ENCODE measurements at regions not wholly inside any gene's neighbourhood (a gene's known extent, or its start where the extent isn't known, plus 50 kb on each side); places are given as distances from the start of the nearest gene placed in this dataset.

- DNase-seq (no peak), ATAC-seq (ENCODE audit: low read depth) (no peak)
- no peaks in the 10 kb centered on the region for H3K9me3 Mint-ChIP-seq (ENCODE audit: insufficient read depth)
- no peak for TF ChIP-seq CTCF (IDR thresholded peaks at IDR 0.05)
- ChIA-PET CTCF (no interaction called here), POLR2A (no interaction called here)
- H3K4me3 Mint-ChIP-seq: no peak overlapping the region
- H3K4me3 ChIP-seq (ENCODE audit: control extremely low read depth in 1 of 5, extremely low read depth in 1 of 5, insufficient read depth in 1 of 5, low read depth in 2 of 5, low read length in 4 of 5): no peak overlapping the region
- H2AFZ ChIP-seq (ENCODE audit: insufficient read depth, low read depth, low read length, poor library complexity, severe bottlenecking): no peak overlapping the region
- WGBS (ENCODE audit: insufficient coverage): no CpG with 5 or more reads among the region's 3 CpGs
- H3K4me2 ChIP-seq (replicated peaks; ENCODE audit: low read depth, low read length, poor library complexity, severe bottlenecking): no peak overlapping the region
- no peaks in the 10 kb centered on the region for H3K4me1 ChIP-seq (ENCODE audit: control insufficient read depth in 2 of 2, insufficient read depth in 2 of 2, low read length in 2 of 2)
- H3K27me3 ChIP-seq (replicated peaks in 1 of 4; ENCODE audit: control extremely low read depth in 1 of 4, control insufficient read depth in 3 of 4, insufficient read depth in 4 of 4, low read length in 3 of 4): no peaks in the 10 kb centered on the region
- intact Hi-C loops (cut with micrococcal nuclease): no loop called here
- no peak overlapping the region for H3K27ac ChIP-seq (ENCODE audit: low read length in 2 of 2)
- H3K9ac ChIP-seq (ENCODE audit: low read length): no peak overlapping the region
- no peak overlapping the region for H3K27ac Mint-ChIP-seq
- H3K27me3 Mint-ChIP-seq: no peaks in the 10 kb centered on the region
- H3K79me2 ChIP-seq (ENCODE audit: control insufficient read depth, insufficient read depth, low read length): no peaks in the 10 kb centered on the region
- H3K36me3 ChIP-seq (replicated peaks in 1 of 2; ENCODE audit: control extremely low read depth in 1 of 2, control insufficient read depth in 1 of 2, extremely low read depth in 1 of 2, insufficient read depth in 2 of 2, low read length in 1 of 2): no peaks in the 10 kb centered on the region
- no peaks in the 10 kb centered on the region for H3K9me3 ChIP-seq (ENCODE audit: control extremely low read depth in 1 of 3, control insufficient read depth in 2 of 3, insufficient read depth in 1 of 3, low read length in 2 of 3)
- H4K20me1 ChIP-seq (ENCODE audit: control insufficient read depth, insufficient read depth, low read length, poor library complexity, severe bottlenecking): no peaks in the 10 kb centered on the region
- H3K4me1 Mint-ChIP-seq: no peaks in the 10 kb centered on the region
Measured at GRCh38 chrX:139141370-139141769, 389.2 kb upstream of the F9 start.

GRCh38 chrX:139134316-139134715 lies 396.2 kb upstream of the F9 start:
- no peak for ATAC-seq (ENCODE audit: low read depth)
- TF ChIP-seq CTCF (IDR thresholded peaks at IDR 0.05) (no peak), EZH2 (IDR thresholded peaks at IDR 0.05; ENCODE audit: borderline replicate concordance, insufficient read depth, low read depth, low read length, poor library complexity, severe bottlenecking) (no peak)
- H3K27me3 Mint-ChIP-seq: no peaks in the 10 kb centered on the region
- Histone ChIP-seq H3K4me1 (ENCODE audit: control insufficient read depth in 2 of 2, insufficient read depth in 2 of 2, low read length in 2 of 2) (no peaks in the 10 kb centered on the region), H3K4me2 (replicated peaks; ENCODE audit: low read depth, low read length, poor library complexity, severe bottlenecking) (no peak overlapping the region), H3K9me3 (ENCODE audit: control extremely low read depth in 1 of 3, control insufficient read depth in 2 of 3, insufficient read depth in 1 of 3, low read length in 2 of 3) (no peaks in the 10 kb centered on the region), H2AFZ (ENCODE audit: insufficient read depth, low read depth, low read length, poor library complexity, severe bottlenecking) (no peak overlapping the region), H3K4me3 (ENCODE audit: control extremely low read depth in 1 of 5, extremely low read depth in 1 of 5, insufficient read depth in 1 of 5, low read depth in 2 of 5, low read length in 4 of 5) (no peak overlapping the region), H3K27me3 (replicated peaks in 1 of 4; ENCODE audit: control extremely low read depth in 1 of 4, control insufficient read depth in 3 of 4, insufficient read depth in 4 of 4, low read length in 3 of 4) (no peaks in the 10 kb centered on the region), H3K79me2 (ENCODE audit: control insufficient read depth, insufficient read depth, low read length) (no peaks in the 10 kb centered on the region), H4K20me1 (ENCODE audit: control insufficient read depth, insufficient read depth, low read length, poor library complexity, severe bottlenecking) (no peaks in the 10 kb centered on the region), H3K9ac (ENCODE audit: low read length) (no peak overlapping the region), H3K27ac (ENCODE audit: low read length in 2 of 2) (no peak overlapping the region), H3K36me3 (replicated peaks in 1 of 2; ENCODE audit: control extremely low read depth in 1 of 2, control insufficient read depth in 1 of 2, extremely low read depth in 1 of 2, insufficient read depth in 2 of 2, low read length in 1 of 2) (no peaks in the 10 kb centered on the region)
- ChIA-PET CTCF (no interaction called here), POLR2A (no interaction called here)
- no peaks in the 10 kb centered on the region for H3K4me1 Mint-ChIP-seq
- no peaks in the 10 kb centered on the region for H3K9me3 Mint-ChIP-seq (ENCODE audit: insufficient read depth)
- H3K4me3 Mint-ChIP-seq: no peak overlapping the region
- DNase-seq: no peak
- H3K27ac Mint-ChIP-seq: no peak overlapping the region
- intact Hi-C loops (cut with micrococcal nuclease): no loop called here
- no CpG with 5 or more reads among the region's 5 CpGs for WGBS (ENCODE audit: insufficient coverage)
